ENCODE measurements at regions not wholly inside any gene's neighbourhood (a gene's known extent, or its start where the extent isn't known, plus 50 kb on each side); places are given as distances from the start of the nearest gene placed in this dataset.

- H3K18ac ChIP-seq (ENCODE audit: low read depth, low read length): no peak overlapping the region
- no peaks in the 10 kb centered on the region for H3K4me1 ChIP-seq (ENCODE audit: control insufficient read depth, insufficient read depth, low read length)
- no peak overlapping the region for H2BK15ac ChIP-seq (ENCODE audit: low read depth, low read length)
- H2BK120ac ChIP-seq (ENCODE audit: low read depth, low read length): no peak overlapping the region
- no peaks in the 10 kb centered on the region for H3K27me3 ChIP-seq (ENCODE audit: control insufficient read depth, insufficient read depth, low read length)
- H4K20me1 ChIP-seq (ENCODE audit: insufficient read depth, low read length): no peaks in the 10 kb centered on the region
- H3K4me2 ChIP-seq (ENCODE audit: low read depth, low read length): no peak overlapping the region
- no peak for ATAC-seq (ENCODE audit: low read depth)
- H3K4ac ChIP-seq (ENCODE audit: low read depth, low read length): no peak overlapping the region
- no peak overlapping the region for H2BK5ac ChIP-seq (ENCODE audit: low read depth, low read length, poor library complexity, severe bottlenecking)
- DNase-seq: no peak
- ChIA-PET POLR2A (ENCODE audit: unreplicated experiment) (no interaction called here), CTCF (no interaction called here)
- no peaks in the 10 kb centered on the region for H3K9me1 ChIP-seq (ENCODE audit: insufficient read depth, low read length)
- H3K23ac ChIP-seq (ENCODE audit: low read depth, low read length): no peak overlapping the region
- dilution Hi-C loops (cut with HindIII; ENCODE audit: low sequenced_read_pairs, unreplicated experiment): no loop called here
- H3K27ac ChIP-seq (ENCODE audit: insufficient read depth, low read length): no peak overlapping the region
- H2BK20ac ChIP-seq (ENCODE audit: low read depth, low read length): no peak overlapping the region
- no peak overlapping the region for H4K91ac ChIP-seq (ENCODE audit: insufficient read depth, low read depth, low read length)
- H3K14ac ChIP-seq (replicated peaks; ENCODE audit: low read depth, low read length): no peak overlapping the region
- H3K4me3 ChIP-seq (ENCODE audit: insufficient read depth, low read depth, low read length): no peak overlapping the region
- H4K5ac ChIP-seq (ENCODE audit: low read depth, low read length): no peak overlapping the region
- H3K79me1 ChIP-seq (ENCODE audit: low read depth in 1 of 2, low read length in 2 of 2): no peaks in the 10 kb centered on the region
- peaks cover 20% of the 10 kb centered on the region for H3K9me3 ChIP-seq (ENCODE audit: control insufficient read depth, insufficient read depth, low read length)
- in situ Hi-C loops (cut with MboI; ENCODE audit: low sequenced_read_pairs): no loop called here
- TF ChIP-seq RCOR1 (IDR thresholded peaks at IDR 0.05; ENCODE audit: insufficient replicate concordance, low read length): no peak
- no peak for TF ChIP-seq POLR2A (IDR thresholded peaks at IDR 0.05; ENCODE audit: low read depth, low read length)
- TF ChIP-seq MXI1 (IDR thresholded peaks at IDR 0.05; ENCODE audit: borderline replicate concordance, low read depth, low read length): no peak
- TF ChIP-seq CTCF (conservative IDR thresholded peaks at IDR 0.05; ENCODE audit: low read depth, low read length): no peak
- TF ChIP-seq ELK1 (IDR thresholded peaks at IDR 0.05; ENCODE audit: borderline replicate concordance, low read depth, low read length): no peak
- no peak for TF ChIP-seq BHLHE40 (IDR thresholded peaks at IDR 0.05; ENCODE audit: low read depth, low read length)
- TF ChIP-seq CHD1 (IDR thresholded peaks at IDR 0.05; ENCODE audit: low read depth, low read length): no peak
- no peak for TF ChIP-seq FOS (IDR thresholded peaks at IDR 0.05; ENCODE audit: low read depth, low read length)
- H3K9ac ChIP-seq (ENCODE audit: low read depth, low read length): no peak overlapping the region
- no peak overlapping the region for H2AFZ ChIP-seq (replicated peaks; ENCODE audit: low read length, poor library complexity)
- H4K8ac ChIP-seq (ENCODE audit: low read depth in 2 of 2, low read length in 2 of 2): no peak overlapping the region
- 80% methylated on average over 2 of the region's 6 CpGs; no CpG with 5 or more reads in 1 of the 2 experiments for WGBS, 2 experiments (ENCODE audit: extremely low coverage in 2 of 2, insufficient read length in 1 of 2)
- no peaks in the 10 kb centered on the region for H3K36me3 ChIP-seq (ENCODE audit: control insufficient read depth, insufficient read depth, low read length)
- H2AK5ac ChIP-seq (ENCODE audit: low read depth, low read length): no peak overlapping the region
- BruUV-seq (replicated peaks): no TSS peak
- H2AK9ac ChIP-seq (replicated peaks; ENCODE audit: low read depth, low read length, poor library complexity): no peak overlapping the region
- intact Hi-C loops (cut with micrococcal nuclease): no loop called here
- no peak overlapping the region for H3K56ac ChIP-seq (ENCODE audit: extremely low read depth, insufficient read depth, low read length)
Measured at GRCh38 chr12:131592972-131593371, 117.9 kb upstream of the SFSWAP start.

Measured in IMR-90 (cell line).